OCI-LY7 (cell line): ENCODE measurements at regions not wholly inside any gene's neighbourhood (a gene's known extent, or its start where the extent isn't known, plus 50 kb on each side); places are given as distances from the start of the nearest gene placed in this dataset.

Source experiments
- EZH2phosphoT487 ChIP-seq: fragments of 200-600 bp; sonication (generic); IDR thresholded peaks from 2 replicates; pipeline ENCODE4 v1.6.1; 2018; ENCODE audit warnings: low read depth, borderline replicate concordance, mild to moderate bottlenecking, mixed run types, antibody characterized with exemption, low read length, moderate library complexity, mixed read lengths
- TF ChIP-seq, protein P1 (sequence below): fragments of 200-600 bp; sonication (generic); conservative IDR thresholded peaks from 2 replicates; pipeline ENCODE4 v1.5.1; 2014; ENCODE audit warnings: mild to moderate bottlenecking, antibody characterized with exemption, low read length, moderate library complexity, mixed read lengths

DNA sequence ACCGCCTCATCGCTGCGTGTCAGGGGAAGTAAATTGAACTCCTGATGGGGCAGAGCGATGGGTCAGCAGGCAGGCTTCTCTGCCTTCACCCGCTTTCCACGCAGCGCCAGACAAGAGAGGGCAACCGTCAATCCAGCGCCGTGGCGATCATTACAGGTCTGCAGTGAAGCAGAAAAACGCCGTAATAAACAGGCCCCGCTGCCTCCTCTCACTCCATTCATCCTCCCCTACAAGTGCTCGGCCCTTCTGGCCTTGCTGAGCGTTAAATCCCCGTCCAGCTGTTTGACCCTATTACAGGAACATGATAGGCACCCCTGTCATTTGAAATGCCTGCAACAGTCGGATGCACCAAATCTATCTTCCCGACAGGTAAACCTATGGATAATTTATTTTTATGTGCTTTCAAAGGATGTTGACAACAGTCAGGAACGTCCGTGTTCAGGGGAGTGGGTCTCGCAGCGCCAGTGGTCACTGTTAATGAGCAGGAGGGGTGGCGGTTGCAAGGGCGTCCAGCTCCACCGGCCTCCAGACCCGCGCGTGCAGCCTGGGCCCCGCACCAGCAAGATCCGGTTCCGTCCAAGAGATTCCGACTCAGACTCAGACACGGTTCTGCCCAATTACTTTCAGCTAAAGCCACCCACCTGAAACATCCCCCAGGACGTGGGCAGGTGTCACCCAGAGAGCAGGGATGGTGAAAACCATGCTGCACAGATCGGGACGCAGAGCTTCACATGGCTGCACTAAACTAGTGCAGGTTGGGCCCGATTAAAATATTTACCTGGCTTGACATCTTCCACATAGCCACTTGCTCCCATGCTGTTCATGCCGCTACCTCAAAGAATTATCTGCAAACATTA lies 508.0 kb upstream of the MGMT start:
- TF ChIP-seq, protein P1, sequence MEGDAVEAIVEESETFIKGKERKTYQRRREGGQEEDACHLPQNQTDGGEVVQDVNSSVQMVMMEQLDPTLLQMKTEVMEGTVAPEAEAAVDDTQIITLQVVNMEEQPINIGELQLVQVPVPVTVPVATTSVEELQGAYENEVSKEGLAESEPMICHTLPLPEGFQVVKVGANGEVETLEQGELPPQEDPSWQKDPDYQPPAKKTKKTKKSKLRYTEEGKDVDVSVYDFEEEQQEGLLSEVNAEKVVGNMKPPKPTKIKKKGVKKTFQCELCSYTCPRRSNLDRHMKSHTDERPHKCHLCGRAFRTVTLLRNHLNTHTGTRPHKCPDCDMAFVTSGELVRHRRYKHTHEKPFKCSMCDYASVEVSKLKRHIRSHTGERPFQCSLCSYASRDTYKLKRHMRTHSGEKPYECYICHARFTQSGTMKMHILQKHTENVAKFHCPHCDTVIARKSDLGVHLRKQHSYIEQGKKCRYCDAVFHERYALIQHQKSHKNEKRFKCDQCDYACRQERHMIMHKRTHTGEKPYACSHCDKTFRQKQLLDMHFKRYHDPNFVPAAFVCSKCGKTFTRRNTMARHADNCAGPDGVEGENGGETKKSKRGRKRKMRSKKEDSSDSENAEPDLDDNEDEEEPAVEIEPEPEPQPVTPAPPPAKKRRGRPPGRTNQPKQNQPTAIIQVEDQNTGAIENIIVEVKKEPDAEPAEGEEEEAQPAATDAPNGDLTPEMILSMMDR: no peak
- TF ChIP-seq EZH2phosphoT487: no peak
